ENCODE measurements at regions not wholly inside any gene's neighbourhood (a gene's known extent, or its start where the extent isn't known, plus 50 kb on each side); places are given as distances from the start of the nearest gene placed in this dataset.

DNA sequence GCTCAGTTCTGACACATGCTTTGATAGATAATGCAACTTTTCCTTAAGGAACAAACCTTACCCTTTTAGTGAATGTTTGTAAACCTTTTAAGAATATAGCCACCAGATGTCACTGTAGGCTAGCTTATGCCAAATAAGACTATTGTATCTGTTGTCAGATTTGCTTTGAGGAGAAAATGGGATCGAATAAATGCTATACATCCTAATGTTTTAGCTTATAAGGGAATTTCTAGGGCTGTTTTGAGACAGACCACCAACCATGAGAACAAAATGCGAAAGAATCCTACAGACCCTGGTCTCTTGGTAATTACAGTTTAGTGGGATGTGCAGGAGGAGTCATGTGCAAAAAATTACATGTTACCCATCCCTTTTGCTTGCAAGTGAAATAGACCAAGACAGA, 127.6 kb upstream of the NMUR2 start:
- Histone ChIP-seq H3K27ac (ENCODE audit: extremely low read depth, low read depth, low read length) (no peak overlapping the region), H3K36me3 (ENCODE audit: control insufficient read depth in 2 of 2, insufficient read depth in 1 of 2, low read length in 2 of 2) (no peaks in the 10 kb centered on the region), H3K4me3 (ENCODE audit: low read depth, low read length) (no peak overlapping the region), H3K4me1 (ENCODE audit: control insufficient read depth, insufficient read depth, low read length) (no peaks in the 10 kb centered on the region), H3K9me3 (ENCODE audit: control insufficient read depth, insufficient read depth, low read depth, low read length) (no peaks in the 10 kb centered on the region)
- ChIA-PET CTCF (interaction anchor here (0.5 to 3.8 kb wide), 21 partner anchors 8 to 1680 kb away, joined by 3 to 25 read pairs (median 3); no protein-coding TSS in a partner anchor), POLR2A (no interaction called here)
- TF ChIP-seq ZNF2 (tag by site-specific recombination; IDR thresholded peaks at IDR 0.05) = no peak
- TF ChIP-seq ZNF654 (tag by site-specific recombination; IDR thresholded peaks at IDR 0.05; ENCODE audit: low read depth) = peak; percentile 68
- TF ChIP-seq, protein P1, sequence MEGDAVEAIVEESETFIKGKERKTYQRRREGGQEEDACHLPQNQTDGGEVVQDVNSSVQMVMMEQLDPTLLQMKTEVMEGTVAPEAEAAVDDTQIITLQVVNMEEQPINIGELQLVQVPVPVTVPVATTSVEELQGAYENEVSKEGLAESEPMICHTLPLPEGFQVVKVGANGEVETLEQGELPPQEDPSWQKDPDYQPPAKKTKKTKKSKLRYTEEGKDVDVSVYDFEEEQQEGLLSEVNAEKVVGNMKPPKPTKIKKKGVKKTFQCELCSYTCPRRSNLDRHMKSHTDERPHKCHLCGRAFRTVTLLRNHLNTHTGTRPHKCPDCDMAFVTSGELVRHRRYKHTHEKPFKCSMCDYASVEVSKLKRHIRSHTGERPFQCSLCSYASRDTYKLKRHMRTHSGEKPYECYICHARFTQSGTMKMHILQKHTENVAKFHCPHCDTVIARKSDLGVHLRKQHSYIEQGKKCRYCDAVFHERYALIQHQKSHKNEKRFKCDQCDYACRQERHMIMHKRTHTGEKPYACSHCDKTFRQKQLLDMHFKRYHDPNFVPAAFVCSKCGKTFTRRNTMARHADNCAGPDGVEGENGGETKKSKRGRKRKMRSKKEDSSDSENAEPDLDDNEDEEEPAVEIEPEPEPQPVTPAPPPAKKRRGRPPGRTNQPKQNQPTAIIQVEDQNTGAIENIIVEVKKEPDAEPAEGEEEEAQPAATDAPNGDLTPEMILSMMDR (tag by site-specific recombination; IDR thresholded peaks at IDR 0.05) = peak; percentile 34; the same call in 1 of the 2 replicates

- Histone ChIP-seq H3K4me3 (ENCODE audit: low read depth, low read length) (no peak overlapping the region), H3K4me1 (ENCODE audit: control insufficient read depth, insufficient read depth, low read length) (no peaks in the 10 kb centered on the region), H3K9me3 (ENCODE audit: control insufficient read depth, insufficient read depth, low read depth, low read length) (no peaks in the 10 kb centered on the region), H3K36me3 (ENCODE audit: control insufficient read depth in 2 of 2, insufficient read depth in 1 of 2, low read length in 2 of 2) (no peaks in the 10 kb centered on the region), H3K27ac (ENCODE audit: extremely low read depth, low read depth, low read length) (no peak overlapping the region)
- ChIA-PET CTCF (interaction anchor here (1.3 to 3.8 kb wide), 2 partner anchors 614 to 1430 kb away, joined by 9 to 25 read pairs; no protein-coding TSS in a partner anchor), POLR2A (no interaction called here)
- TF ChIP-seq ZNF394 (tag by site-specific recombination; IDR thresholded peaks at IDR 0.05; ENCODE audit: borderline replicate concordance) = no peak
- no peak for TF ChIP-seq ZNF843 (tag by site-specific recombination; IDR thresholded peaks at IDR 0.05)
- TF ChIP-seq ZBTB6 (tag by site-specific recombination; IDR thresholded peaks at IDR 0.05) = no peak
- TF ChIP-seq ZNF112 (tag by site-specific recombination; IDR thresholded peaks at IDR 0.05) = no peak
- TF ChIP-seq ZNF37A (tag by site-specific recombination; IDR thresholded peaks at IDR 0.05) = no peak
- no peak for TF ChIP-seq ZNF211 (tag by site-specific recombination; IDR thresholded peaks at IDR 0.05; ENCODE audit: low read depth)
- TF ChIP-seq ZNF416 (tag by site-specific recombination; IDR thresholded peaks at IDR 0.05) = no peak
- TF ChIP-seq ZNF544 (tag by site-specific recombination; IDR thresholded peaks at IDR 0.05) = no peak
- no peak for TF ChIP-seq OSR2 (tag by site-specific recombination; IDR thresholded peaks at IDR 0.05)
- TF ChIP-seq ZNF585B (tag by site-specific recombination; IDR thresholded peaks at IDR 0.05) = no peak
- no peak for TF ChIP-seq ZNF175 (tag by site-specific recombination; IDR thresholded peaks at IDR 0.05)
- TF ChIP-seq ZNF530 (tag by site-specific recombination; IDR thresholded peaks at IDR 0.05; ENCODE audit: low read depth) = no peak
- TF ChIP-seq ZNF529 (tag by site-specific recombination; IDR thresholded peaks at IDR 0.05; ENCODE audit: insufficient replicate concordance) = no peak
- TF ChIP-seq ZNF423 (tag by site-specific recombination; IDR thresholded peaks at IDR 0.05) = no peak
- TF ChIP-seq INSM2 (tag by site-specific recombination; IDR thresholded peaks at IDR 0.05) = no peak
- TF ChIP-seq PRDM4 (tag by site-specific recombination; IDR thresholded peaks at IDR 0.05) = no peak
- no peak for TF ChIP-seq MYNN (tag by site-specific recombination; IDR thresholded peaks at IDR 0.05; ENCODE audit: borderline replicate concordance)
- TF ChIP-seq, protein P2, sequence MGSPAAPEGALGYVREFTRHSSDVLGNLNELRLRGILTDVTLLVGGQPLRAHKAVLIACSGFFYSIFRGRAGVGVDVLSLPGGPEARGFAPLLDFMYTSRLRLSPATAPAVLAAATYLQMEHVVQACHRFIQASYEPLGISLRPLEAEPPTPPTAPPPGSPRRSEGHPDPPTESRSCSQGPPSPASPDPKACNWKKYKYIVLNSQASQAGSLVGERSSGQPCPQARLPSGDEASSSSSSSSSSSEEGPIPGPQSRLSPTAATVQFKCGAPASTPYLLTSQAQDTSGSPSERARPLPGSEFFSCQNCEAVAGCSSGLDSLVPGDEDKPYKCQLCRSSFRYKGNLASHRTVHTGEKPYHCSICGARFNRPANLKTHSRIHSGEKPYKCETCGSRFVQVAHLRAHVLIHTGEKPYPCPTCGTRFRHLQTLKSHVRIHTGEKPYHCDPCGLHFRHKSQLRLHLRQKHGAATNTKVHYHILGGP (tag by site-specific recombination; IDR thresholded peaks at IDR 0.05) = no peak
- TF ChIP-seq ZNF148 (tag by site-specific recombination; IDR thresholded peaks at IDR 0.05; ENCODE audit: borderline replicate concordance) = no peak
- no peak for TF ChIP-seq ZNF133 (tag by site-specific recombination; IDR thresholded peaks at IDR 0.05)
Observed at GRCh38 chr5:152534641-152535040, 129.6 kb upstream of the NMUR2 start.
